NCI-H524 (cell line): ENCODE measurements at regions not wholly inside any gene's neighbourhood (a gene's known extent, or its start where the extent isn't known, plus 50 kb on each side); places are given as distances from the start of the nearest gene placed in this dataset.
A peak's percentile ranks its signal among the peaks of the same experiment; 100 is the strongest.

ENCODE experiments used
- DNase-seq, 2 experiments: peaks; one replicate each; lab custom pipeline; 2025; lab: John Stamatoyannopoulos, UW

- no peak for DNase-seq
Measured at GRCh38 chr2:76318848-76319360, 608.2 kb upstream of the GCFC2 start.

- DNase-seq: no peak
Measured at GRCh38 chr2:76316691-76317090, 606.0 kb upstream of the GCFC2 start.

GRCh38 chr2:76314271-76315020 is 603.7 kb upstream of the GCFC2 start:
- DNase-seq: no peak

GRCh38 chr2:76312236-76312635 is 601.5 kb upstream of the GCFC2 start:
- no peak for DNase-seq

- no peak for DNase-seq
Measured at GRCh38 chr2:76311728-76312127, 601.0 kb upstream of the GCFC2 start.

- DNase-seq: no peak
Measured at GRCh38 chr2:76310894-76311633, 600.3 kb upstream of the GCFC2 start.

- DNase-seq: no peak
Measured at GRCh38 chr2:76307495-76307894, 596.8 kb upstream of the GCFC2 start.

GRCh38 chr2:76298041-76298440 is 587.3 kb upstream of the GCFC2 start:
- no peak for DNase-seq

GRCh38 chr2:76296438-76296837 is 585.7 kb upstream of the GCFC2 start:
- no peak for DNase-seq

- DNase-seq: no peak
Measured at GRCh38 chr2:76295762-76296161, 585.0 kb upstream of the GCFC2 start.

- DNase-seq: no peak
Measured at GRCh38 chr2:76288598-76288997, 577.9 kb upstream of the GCFC2 start.

- DNase-seq: no peak
Measured at GRCh38 chr2:76288146-76288545, 577.4 kb upstream of the GCFC2 start.

- DNase-seq: no peak
Measured at GRCh38 chr2:76283350-76283749, 572.6 kb upstream of the GCFC2 start.

GRCh38 chr2:76281156-76281841 is 570.6 kb upstream of the GCFC2 start:
- peak; percentile 88 to 94 for DNase-seq

- DNase-seq: no peak
Measured at GRCh38 chr2:76280686-76281085, 570.0 kb upstream of the GCFC2 start.

- no peak for DNase-seq
Measured at GRCh38 chr2:76279142-76279541, 568.4 kb upstream of the GCFC2 start.

GRCh38 chr2:76275788-76276187 is 565.1 kb upstream of the GCFC2 start:
- DNase-seq: no peak

- DNase-seq: peak in 1 of 2 experiments; percentile 51
Measured at GRCh38 chr2:76274676-76275075, 564.0 kb upstream of the GCFC2 start.

GRCh38 chr2:76274160-76274559 is 563.4 kb upstream of the GCFC2 start:
- no peak for DNase-seq

- DNase-seq: no peak
Measured at GRCh38 chr2:76270096-76270710, 559.5 kb upstream of the GCFC2 start.

- no peak for DNase-seq
Measured at GRCh38 chr2:76268902-76269620, 558.3 kb upstream of the GCFC2 start.

- no peak for DNase-seq
Measured at GRCh38 chr2:76268484-76268883, 557.8 kb upstream of the GCFC2 start.
